Adrenal gland (tissue), 9 donors: ENCODE measurements at regions not wholly inside any gene's neighbourhood (a gene's known extent, or its start where the extent isn't known, plus 50 kb on each side); places are given as distances from the start of the nearest gene placed in this dataset.
A peak's percentile ranks its signal among the peaks of the same experiment; 100 is the strongest.

Source experiments
- DNase-seq, 7 donors: peaks; one replicate each; pipeline ENCODE4 v3.0.0-alpha.2; 2019 to 2020
- H3K27ac ChIP-seq, 5 donors: fragments of 200-600 bp; sonication (generic) in 4 of 5; 1 replicate in 3 of 5; 2 replicates in 2 of 5; pipeline versions ENCODE4 v1.5.1 to v1.8.0; 2016 to 2020; ENCODE audit warnings: mild to moderate bottlenecking in 1 of 5
- H3K27me3 ChIP-seq: fragments of 200-600 bp; 2 replicates; pipeline ENCODE4 v1.8.0; 2021
- H3K36me3 ChIP-seq, 2 donors: fragments of 200-600 bp; replicated peaks in 1 of 2; 1 replicate in 1 of 2; 2 replicates in 1 of 2; pipeline versions ENCODE4 v1.5.1 to v1.8.0; 2018 to 2022
- H3K4me1 ChIP-seq, 2 donors: fragments of 200-600 bp; replicated peaks in 1 of 2; 1 replicate in 1 of 2; 2 replicates in 1 of 2; pipeline versions ENCODE4 v1.5.1 to v1.8.0; 2018 to 2021
- H3K4me3 ChIP-seq, 4 donors: fragments of 200-600 bp; sonication (generic) in 3 of 4; one replicate each; pipeline ENCODE4 v1.5.1; 2016 to 2018
- H3K9me3 ChIP-seq, 3 donors: fragments of 200-600 bp; sonication (generic) in 1 of 3; replicated peaks in 1 of 3; 1 replicate in 2 of 3; 2 replicates in 1 of 3; pipeline versions ENCODE4 v1.5.1 to v1.8.0; 2016 to 2021
- POLR2A ChIP-seq, 2 donors: fragments of 450-650 bp; IDR thresholded peaks; one replicate each; pipeline ENCODE4 v1.6.1; 2017; ENCODE audit warnings: antibody characterized with exemption in 2 of 2, mild to moderate bottlenecking in 2 of 2, moderate library complexity in 1 of 2
- WGBS, 4 donors: extraction: QIAGEN DNeasy Blood & Tissue Kit in 2 of 4; methylation state at CpG; one replicate each; pipeline versions ENCODE4 v1.1.5 to v1.1.7; 2013 to 2017; 5-methylcytosine and 5-hydroxymethylcytosine counted together
- intact Hi-C, 2 donors: fragments of 100-400 bp; cut with DNase I; formaldehyde crosslinking; loops; one replicate each; pipeline versions ENCODE4 v1.14.1 to v1.15.0; 2022 to 2023
- TF ChIP-seq, protein P1 (sequence below), 6 experiments: fragments of 450-650 bp in 4 of 6; fragments of 200-600 bp in 2 of 6; sonication (generic) in 1 of 6; IDR thresholded peaks; 1 replicate in 5 of 6; 2 replicates in 1 of 6; pipeline versions ENCODE4 v1.5.1 to v1.8.0; 2016 to 2021; ENCODE audit warnings: antibody characterized with exemption in 6 of 6, mild to moderate bottlenecking in 2 of 6, moderate library complexity in 1 of 6
- donor health status: healthy with polysubstance abuse.
- donor health status: Bipolar disorder and iron deficiency.
- donor health status: DM: yes; HTN: yes; CAD: no.
- donor health status: DM: no; HTN: no; CAD: no.
- donor health status: DM: no; HTN: no; CAD: no.

GRCh38 chr2:239816576-239817467 is 208.3 kb downstream of the NDUFA10 start:
- 79 to 84% (median 81%) methylated on average over 16 to 17 of the region's 17 CpGs for WGBS, 4 donors
- Histone ChIP-seq H3K9me3 (no peaks in the 10 kb centered on the region), H3K36me3 (no peaks in the 10 kb centered on the region), H3K27me3 (no peaks in the 10 kb centered on the region), H3K4me1 (no peaks in the 10 kb centered on the region), H3K4me3 (no peak overlapping the region), H3K27ac (no peak overlapping the region)
- intact Hi-C loops: no loop called here
- peak in 1 of 7 donors; percentile 9 for DNase-seq
- no peak for TF ChIP-seq POLR2A (IDR thresholded peaks at IDR 0.05)
- TF ChIP-seq, protein P1, sequence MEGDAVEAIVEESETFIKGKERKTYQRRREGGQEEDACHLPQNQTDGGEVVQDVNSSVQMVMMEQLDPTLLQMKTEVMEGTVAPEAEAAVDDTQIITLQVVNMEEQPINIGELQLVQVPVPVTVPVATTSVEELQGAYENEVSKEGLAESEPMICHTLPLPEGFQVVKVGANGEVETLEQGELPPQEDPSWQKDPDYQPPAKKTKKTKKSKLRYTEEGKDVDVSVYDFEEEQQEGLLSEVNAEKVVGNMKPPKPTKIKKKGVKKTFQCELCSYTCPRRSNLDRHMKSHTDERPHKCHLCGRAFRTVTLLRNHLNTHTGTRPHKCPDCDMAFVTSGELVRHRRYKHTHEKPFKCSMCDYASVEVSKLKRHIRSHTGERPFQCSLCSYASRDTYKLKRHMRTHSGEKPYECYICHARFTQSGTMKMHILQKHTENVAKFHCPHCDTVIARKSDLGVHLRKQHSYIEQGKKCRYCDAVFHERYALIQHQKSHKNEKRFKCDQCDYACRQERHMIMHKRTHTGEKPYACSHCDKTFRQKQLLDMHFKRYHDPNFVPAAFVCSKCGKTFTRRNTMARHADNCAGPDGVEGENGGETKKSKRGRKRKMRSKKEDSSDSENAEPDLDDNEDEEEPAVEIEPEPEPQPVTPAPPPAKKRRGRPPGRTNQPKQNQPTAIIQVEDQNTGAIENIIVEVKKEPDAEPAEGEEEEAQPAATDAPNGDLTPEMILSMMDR (IDR thresholded peaks at IDR 0.05): no peak

GRCh38 chr2:239815671-239816070 is 209.5 kb downstream of the NDUFA10 start:
- no peaks in the 10 kb centered on the region for H3K9me3 ChIP-seq
- whole genome bisulfite sequencing, 4 donors: 70 to 74% (median 72%) methylated on average over 12 of the region's 12 CpGs
- peak in 1 of 7 donors; percentile 1 for DNase-seq
- H3K4me1 ChIP-seq: no peaks in the 10 kb centered on the region
- intact Hi-C loops: no loop called here
- H3K27me3 ChIP-seq: no peaks in the 10 kb centered on the region
- no peak overlapping the region for H3K27ac ChIP-seq
- H3K36me3 ChIP-seq: no peaks in the 10 kb centered on the region
- TF ChIP-seq POLR2A (IDR thresholded peaks at IDR 0.05): no peak
- TF ChIP-seq, protein P1 (IDR thresholded peaks at IDR 0.05): no peak
- H3K4me3 ChIP-seq: no peak overlapping the region

GRCh38 chr2:239814861-239815601 is 210.1 kb downstream of the NDUFA10 start:
- Histone ChIP-seq H3K27me3 (no peaks in the 10 kb centered on the region), H3K4me1 (no peaks in the 10 kb centered on the region), H3K4me3 (no peak overlapping the region), H3K9me3 (no peaks in the 10 kb centered on the region), H3K27ac (no peak overlapping the region), H3K36me3 (no peaks in the 10 kb centered on the region)
- no peak for DNase-seq
- 77 to 89% (median 84%) methylated on average over 13 to 19 of the region's 19 CpGs for WGBS, 4 donors
- TF ChIP-seq POLR2A (IDR thresholded peaks at IDR 0.05): no peak
- TF ChIP-seq, protein P1 (IDR thresholded peaks at IDR 0.05): no peak
- intact Hi-C loops: no loop called here

GRCh38 chr2:239814116-239814860 is 210.9 kb downstream of the NDUFA10 start:
- H3K36me3 ChIP-seq: no peaks in the 10 kb centered on the region
- no peak for DNase-seq
- H3K27me3 ChIP-seq: no peaks in the 10 kb centered on the region
- WGBS, 4 donors: 67 to 84% (median 76%) methylated on average over 15 of the region's 15 CpGs
- no peaks in the 10 kb centered on the region for H3K4me1 ChIP-seq
- TF ChIP-seq POLR2A (IDR thresholded peaks at IDR 0.05): no peak
- TF ChIP-seq, protein P1 (IDR thresholded peaks at IDR 0.05): no peak
- H3K4me3 ChIP-seq: no peak overlapping the region
- intact Hi-C loops: no loop called here
- no peak overlapping the region for H3K27ac ChIP-seq
- no peaks in the 10 kb centered on the region for H3K9me3 ChIP-seq
